HG03196 (cell line): ENCODE measurements at regions not wholly inside any gene's neighbourhood (a gene's known extent, or its start where the extent isn't known, plus 50 kb on each side); places are given as distances from the start of the nearest gene placed in this dataset.
A peak's percentile ranks its signal among the peaks of the same experiment; 100 is the strongest.
"Not testable (repeated sequence)": the region's sequence is repeated elsewhere in the genome, so short reads cannot be mapped to it uniquely, and the experiment has no call there.

Experiments
- ATAC-seq: cut with Tn5 transposase; IDR thresholded peaks from one replicate; pipeline ENCODE4 v1.9.1; 2021; ENCODE audit not compliant: unreplicated experiment

DNA sequence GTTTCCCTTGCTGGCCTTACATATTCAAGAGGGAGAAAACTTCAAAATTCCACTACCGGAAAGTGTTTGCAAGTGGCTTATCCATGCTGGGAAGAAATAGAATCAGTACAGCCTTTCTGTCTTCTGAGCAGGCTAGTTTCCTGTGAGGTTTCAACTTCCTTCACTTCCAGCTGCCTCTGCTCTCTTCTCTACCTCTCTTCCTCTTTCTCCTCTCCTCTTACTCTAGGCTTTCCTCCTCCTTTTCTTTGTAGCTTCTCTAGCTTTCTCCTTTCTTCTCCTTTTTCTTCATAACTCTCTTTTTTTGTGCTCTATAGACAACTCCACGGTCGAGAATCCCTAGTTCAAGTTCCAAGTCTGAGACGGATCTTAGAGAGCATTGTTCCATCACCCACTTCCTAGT lies 421.8 kb downstream of the ETS1 start:
- ATAC-seq: no peak

DNA sequence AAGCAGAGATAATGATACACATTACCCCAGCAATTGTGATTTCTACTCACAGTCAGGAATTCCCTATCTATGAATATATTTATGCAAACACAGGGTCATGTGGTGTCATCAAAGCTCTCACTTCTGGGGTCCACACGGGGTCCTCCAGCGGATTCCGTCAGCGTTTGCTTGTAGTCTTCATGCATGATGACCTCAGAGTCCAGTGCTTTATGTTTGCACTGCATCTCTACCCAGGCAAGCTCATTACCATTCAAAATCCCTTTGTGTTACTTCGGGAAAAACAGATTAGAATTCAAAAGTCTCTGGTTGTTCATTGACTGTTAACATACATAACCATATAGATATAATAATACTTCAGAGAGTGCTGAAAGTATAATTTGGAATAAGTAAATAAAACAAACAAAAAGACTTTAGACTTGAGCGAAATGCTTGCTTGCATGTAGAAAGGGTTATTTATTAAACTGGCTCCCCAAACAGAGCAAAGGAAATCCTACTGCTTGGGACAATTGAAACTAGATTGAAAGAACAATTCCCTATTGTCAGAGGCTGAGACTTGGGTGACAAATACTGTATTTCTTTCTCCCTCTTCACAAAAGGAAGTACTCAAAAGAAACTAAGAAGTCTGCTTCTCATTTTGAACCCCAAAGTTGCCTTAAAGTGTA lies 423.1 kb downstream of the ETS1 start:
- no peak for ATAC-seq

DNA sequence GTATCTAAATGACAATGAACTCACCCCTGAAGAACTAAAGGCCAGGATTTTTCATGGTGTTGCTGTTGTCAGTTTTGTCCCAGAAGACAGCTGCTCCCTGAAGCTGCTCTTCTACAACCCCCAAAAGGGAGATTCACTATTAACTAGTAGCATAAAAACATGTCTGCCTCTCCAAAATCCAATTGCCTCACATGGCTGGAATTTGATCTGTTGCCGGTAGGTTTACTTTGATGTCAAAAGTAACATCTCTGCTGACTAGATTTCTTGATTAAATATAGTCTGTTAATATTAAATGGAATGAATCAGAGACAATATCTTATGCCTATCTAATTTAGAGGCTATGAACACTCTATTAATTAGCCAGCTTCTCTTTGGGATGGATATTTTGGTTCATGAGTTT lies 425.4 kb downstream of the ETS1 start:
- no peak for ATAC-seq

DNA sequence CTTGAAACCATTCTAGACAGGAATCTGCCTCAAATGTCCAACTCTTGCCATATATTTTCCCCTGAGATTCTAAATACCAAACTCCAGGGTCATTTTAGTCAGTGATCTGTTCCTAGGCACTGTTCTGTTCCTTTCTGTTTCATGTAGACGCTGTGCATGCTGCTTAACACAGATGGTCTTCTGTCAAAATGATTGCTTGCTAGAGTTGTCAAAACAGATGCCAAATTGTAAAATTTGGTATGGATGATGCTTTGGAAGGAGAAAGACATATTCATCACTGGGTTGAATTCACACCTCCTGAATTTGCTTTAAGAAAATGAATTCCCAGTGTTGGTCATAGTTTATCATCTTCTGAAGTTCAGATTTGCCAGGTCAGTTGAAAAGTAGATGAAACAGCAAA lies 425.9 kb downstream of the ETS1 start:
- ATAC-seq: no peak

DNA sequence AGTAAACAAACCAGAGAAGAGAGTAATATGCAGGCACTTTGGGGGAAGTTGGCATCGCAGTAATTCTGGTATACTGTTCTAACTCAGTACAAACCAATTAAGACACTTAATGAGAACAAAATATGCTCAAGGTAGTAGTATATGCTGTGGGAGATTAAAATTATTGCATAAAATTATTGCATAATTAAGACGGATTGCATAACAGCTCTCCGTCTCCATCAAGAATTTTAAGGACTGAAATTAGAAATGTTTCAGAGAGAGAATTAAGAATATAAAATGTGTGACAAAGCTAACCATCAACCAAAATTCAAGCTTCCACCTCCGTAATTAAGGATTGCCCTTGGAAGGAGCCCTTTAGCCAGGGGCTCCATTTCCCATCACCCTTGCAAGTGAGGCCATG lies 428.5 kb downstream of the ETS1 start:
- ATAC-seq: no peak

DNA sequence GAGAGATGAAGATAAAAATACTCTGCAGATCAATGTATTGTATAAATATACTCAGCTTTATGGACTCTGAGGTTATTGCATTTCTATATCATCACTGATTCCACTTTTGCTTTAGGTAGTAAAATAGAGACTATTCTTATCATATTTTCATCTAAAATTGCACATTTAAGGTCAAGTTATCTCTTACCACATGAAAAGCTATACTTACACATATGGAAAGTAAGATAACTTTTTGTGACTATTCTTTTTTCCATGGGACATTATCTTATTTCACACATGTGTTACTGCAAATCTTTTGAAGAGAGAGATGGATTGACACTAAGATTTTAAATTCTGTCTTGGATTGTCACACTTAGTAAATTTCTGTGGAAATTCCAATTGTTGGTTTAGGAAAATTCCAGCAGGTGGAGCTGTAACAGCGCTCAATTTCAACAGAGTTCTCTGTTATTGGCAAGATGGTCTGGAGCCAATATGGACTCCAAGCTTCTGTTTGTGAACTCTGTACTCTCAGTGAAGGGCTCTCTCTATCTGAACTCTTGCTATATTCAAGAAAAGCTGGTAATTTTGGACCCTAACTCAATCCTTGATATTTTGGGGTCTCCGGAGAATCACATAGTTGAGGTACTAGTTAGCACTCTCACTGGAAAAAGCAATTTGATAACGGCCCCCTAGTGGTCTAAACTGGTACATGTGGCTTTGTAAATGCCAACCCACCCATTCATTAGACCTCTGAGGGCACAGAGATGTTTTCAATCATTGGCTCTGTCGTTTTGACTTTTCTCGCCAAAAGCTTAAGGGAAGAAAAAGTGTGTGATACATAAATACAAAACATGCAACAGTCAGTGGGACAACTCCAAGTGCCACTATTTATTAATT lies 429.7 kb downstream of the ETS1 start:
- ATAC-seq: peak; percentile 89

DNA sequence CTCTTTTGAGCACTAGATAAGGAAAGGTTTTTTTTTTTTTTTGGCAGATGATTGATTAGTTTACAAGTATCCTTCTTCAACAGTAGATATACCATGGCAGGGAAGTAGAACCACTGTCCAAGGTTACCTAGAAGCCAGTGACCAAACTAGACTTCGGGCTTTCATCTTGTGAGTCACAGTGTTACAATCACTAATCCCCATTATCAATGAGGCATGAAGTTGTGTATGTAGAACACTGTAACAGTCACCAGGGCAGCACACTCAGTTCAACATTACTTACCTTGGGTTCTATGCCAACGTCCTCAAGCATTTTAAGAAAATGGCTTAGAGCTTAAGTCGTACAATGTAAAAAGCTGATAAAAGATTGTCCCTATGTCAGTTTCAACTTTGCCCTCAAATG lies 430.9 kb downstream of the ETS1 start:
- ATAC-seq: no peak

DNA sequence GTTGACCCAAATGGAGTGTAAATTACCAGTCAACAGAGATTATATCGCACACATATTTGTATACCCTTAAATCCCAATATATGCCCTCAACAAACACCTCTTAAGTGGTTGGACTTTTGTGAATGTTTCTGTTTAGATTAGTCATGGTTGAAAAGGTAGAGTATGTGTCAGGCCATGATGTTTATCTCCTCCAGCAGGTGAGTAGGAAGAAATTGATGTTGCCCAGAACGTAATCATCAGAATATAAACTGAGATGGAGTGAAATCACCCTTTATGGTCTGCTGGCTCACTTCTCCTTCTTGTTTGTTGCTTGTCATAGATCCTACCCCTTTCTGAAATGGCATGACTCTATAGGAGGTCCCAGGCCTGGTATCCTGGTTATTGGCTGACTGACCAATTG lies 431.8 kb downstream of the ETS1 start:
- ATAC-seq: no peak

DNA sequence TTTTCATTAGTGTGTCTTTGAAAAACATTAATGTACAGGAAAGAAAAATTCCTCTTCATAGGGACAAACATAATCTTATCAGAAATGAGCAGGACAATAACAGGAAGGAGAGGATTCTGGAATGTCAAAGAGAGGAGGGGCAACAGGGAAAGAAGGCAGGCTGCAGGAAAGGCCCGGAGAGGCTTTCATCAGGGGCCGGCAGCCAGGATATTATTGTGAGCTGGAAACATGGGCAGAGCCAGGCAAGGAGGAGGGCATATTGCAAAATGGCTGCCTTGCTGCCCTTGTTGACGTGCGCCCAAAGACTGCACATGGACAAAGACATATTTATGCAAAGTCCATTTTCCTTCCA lies 433.7 kb downstream of the ETS1 start:
- no peak for ATAC-seq

DNA sequence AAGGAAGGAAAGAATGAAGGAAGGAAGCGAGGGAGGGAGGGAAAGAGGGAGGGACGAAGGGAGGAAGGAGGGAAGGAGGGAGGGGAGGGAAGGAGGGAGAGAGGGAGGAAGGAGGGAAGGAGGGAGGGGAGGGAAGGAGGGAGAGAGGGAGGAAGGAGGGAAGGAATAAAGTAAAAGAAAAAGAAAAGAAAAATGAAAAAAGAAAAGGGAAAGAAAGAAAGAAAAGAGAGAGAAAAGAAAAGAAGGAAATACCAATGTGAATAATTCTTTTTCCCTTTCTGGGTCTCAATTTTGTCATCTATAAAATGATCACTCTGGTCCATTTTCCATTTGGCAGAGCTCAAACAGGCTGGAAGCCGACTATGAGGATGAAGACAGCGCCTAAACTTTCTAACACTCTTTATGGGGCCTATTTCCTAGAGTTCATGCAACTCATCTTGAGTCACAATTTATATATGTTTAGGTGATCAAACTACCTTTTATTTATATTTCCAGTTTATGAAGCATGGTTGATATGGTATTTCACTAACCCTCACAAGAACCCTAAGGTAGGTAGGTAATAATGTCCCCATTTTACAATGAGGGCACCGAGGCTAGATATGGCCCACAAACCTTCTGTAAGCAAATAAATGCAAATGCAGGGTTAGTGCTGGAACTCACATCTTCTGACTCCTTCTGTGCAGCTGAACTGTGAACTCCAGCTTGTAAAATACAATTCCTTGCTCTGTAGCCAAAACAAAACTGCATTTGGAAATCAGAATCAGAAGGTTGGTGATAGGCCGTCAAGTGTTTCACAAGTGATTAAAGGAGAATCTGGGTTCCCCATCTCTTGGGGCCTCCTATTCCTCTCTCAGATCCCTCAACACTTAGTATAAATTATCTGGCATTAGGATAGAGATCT lies 434.3 kb downstream of the ETS1 start:
- no peak for ATAC-seq

DNA sequence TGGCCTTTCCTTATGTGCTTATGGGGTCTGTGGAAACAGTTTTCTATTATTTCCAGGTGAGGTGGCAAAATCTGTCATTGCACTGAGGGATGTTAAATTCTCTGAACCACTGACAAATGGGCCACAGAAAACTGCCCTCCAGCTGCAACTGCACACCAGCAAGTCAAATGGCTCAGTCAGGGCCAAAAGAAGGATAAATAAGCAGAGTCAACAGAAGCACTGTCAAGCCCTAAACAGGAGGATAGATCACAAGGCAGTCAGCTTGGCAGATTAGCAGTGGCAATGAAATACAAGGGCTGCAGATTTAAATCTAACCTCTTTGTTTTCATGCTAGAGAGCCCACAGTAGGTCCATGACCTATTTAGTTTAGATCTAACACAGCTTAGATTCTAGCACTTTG lies 435.6 kb downstream of the ETS1 start:
- ATAC-seq: no peak

DNA sequence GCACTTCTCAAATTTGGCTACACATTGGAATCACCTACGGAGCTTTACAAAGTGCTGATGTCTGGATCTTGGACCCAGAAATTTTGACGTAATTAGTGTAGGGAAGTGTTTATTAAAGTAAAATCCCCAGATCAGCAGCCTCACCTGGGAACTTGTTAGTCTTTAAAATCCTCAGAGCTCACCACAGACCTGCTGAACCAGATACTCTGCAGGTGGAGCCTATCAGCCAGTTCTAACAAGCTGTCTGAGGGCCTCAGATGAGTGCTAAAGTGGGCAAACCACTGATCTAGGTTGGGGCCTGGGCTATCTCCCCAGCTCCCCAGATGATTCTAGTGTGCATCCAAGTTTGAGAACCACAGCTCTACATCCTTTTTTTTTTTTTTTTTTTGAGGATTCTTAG lies 436.0 kb downstream of the ETS1 start:
- no peak for ATAC-seq

DNA sequence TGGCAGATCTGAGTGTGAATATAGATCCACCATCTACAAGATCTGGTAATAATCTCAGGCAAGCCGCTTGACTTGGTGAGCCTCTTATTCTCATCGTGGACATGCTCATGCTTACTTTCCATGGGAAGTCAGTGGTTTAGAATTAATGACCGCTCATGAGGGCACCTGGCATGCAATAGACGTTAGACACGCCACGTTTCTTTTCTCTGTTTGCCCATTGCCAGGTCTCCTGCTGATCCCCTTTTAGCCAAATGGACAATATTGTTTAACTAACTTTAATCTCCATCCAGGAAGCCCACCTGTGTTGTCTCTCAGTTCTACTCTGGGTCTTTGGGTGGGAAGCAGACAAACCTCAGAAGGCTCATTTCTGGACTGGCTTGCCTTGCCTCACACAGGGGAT lies 439.1 kb downstream of the ETS1 start:
- ATAC-seq: no peak

DNA sequence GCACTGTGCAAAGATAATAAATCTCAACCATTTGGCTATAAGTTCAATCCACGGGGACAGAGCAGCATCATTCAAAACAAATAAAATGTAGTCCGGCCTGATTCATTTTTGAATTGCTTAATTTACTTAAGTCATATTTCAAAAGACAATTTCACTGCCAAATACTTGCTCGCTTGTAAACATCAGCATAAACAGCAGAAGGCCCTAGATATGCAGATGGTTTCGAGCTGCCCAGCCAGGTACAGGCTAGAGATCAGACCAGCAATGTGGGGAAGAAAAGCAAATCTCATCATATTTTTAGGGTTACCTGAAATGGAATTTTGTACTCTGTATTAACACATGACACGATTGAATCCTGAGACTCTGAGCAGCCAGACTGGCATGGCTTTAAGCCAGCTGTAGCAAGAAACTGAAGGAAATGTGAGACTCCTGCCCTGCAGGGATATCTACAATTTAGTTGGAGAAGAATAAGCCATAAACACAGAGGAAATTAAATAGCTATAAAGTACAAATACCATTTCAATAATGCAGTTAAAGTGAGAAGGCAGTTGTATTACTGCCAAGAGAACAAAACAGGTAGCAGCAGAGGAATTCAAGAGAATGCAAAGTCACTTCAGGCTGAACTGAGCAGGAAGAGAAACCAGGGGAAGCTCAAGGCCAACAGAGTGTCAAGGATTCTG lies 440.3 kb downstream of the ETS1 start:
- ATAC-seq: no peak

DNA sequence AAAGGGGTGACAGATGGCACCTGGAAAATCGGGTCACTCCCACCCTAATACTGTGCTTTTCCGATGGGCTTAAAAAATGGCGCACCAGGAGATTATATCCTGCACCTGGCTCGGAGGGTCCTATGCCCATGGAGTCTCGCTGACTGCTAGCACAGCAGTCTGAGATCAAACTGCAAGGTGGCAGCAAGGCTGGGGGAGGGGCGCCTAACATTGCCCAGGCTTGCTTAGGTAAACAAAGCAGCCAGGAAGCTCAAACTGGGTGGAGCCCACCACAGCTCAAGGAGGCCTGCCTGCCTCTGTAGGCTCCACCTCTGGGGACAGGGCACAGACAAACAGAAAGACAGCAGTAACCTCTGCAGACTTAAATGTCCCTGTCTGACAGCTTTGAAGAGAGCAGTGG lies 447.1 kb downstream of the ETS1 start:
- ATAC-seq: not testable (repeated sequence)

DNA sequence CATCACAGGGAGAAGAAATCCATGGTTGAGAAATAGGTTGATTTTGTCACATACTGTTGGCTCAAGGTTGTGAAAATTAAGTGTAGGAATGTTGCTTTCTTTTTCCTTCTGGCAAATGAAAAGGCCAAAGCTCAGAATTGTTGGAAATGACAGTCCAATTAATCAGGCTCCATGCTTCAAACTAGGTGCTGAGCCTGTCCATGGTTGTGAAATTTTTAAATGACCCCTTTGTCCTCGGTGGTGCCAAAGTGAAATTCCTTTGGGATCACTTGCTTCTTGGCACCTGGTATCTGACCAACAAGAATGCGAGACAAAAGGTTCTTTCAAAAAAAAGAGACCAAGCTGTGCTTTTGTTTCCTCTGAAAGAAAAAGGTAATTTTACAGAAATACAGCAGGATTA lies 451.9 kb downstream of the ETS1 start:
- no peak for ATAC-seq

DNA sequence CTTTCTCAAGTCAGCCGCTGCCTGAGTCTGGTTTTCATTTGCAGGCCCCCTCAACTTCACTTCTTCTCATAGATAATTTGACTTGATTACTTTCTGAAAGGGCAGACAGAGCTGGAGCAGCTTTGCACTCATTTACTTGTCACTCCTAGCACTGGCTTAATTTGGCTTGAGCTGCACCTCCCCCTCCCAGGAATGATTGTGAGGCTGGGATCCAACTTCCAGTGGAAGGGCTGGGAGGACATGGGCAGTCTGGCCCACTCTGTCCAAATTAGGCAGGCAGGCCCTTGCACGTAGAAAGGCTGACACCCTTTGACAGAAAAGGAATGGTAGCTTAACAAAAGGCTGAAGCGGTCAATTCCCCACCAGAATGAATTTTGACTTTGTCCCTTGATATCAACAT lies 453.9 kb downstream of the ETS1 start:
- ATAC-seq: no peak

DNA sequence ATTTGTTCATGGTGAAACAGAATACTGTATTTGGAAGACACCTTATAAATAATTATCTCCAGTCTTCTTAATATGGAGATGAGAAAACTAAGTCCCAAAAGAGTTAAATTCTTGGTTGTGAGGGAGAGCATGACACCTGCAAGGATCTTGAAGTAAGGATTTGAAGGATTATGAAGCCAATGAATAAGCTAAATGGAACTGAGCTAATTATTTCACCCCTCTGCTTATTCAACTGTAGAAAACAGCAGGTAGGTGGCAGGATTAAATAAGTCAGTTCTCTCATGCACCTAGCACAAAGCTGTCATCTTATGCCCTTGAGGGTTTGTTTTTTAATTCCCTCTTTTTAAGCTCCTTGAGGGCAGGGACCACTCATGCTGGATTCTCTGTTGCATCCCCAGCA lies 457.3 kb downstream of the ETS1 start:
- ATAC-seq: no peak

DNA sequence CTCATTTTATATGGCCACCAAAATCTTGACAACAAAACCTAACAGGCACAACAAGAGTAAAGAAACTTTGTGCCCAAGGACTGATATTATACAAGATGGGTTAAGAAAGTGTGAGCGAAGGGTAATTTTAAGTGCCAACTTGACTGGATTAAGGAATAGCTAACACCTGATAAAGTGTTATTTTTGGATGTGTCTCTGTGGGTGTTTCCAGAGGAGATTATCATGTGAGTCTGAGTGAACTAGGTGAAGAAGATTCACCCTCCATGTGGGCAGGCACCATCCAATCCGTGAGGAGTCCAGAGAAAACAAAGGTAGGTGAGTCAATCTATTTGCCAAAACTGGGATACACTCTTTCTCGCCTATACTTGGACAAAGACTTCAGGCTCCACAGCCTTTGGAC lies 461.6 kb downstream of the ETS1 start:
- no peak for ATAC-seq

DNA sequence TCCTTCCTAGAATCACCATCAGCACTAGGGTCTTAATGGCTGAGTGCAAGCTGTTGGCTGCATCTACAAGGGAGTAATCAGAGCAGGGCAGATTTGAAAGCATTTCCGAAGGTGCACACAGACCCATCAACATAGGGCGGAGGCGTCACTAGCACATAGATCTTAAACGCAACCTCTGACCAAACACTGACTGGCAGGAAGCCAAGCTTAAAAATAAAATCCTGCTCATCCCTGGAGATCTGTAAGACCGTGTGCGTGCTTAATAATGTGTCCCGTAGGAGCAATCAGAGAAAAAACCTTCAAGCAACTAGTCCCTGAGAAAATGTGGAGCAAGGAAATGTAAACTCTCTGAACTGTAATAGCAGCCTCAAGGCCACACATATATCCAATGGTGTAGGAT lies 470.5 kb downstream of the ETS1 start:
- ATAC-seq: no peak

DNA sequence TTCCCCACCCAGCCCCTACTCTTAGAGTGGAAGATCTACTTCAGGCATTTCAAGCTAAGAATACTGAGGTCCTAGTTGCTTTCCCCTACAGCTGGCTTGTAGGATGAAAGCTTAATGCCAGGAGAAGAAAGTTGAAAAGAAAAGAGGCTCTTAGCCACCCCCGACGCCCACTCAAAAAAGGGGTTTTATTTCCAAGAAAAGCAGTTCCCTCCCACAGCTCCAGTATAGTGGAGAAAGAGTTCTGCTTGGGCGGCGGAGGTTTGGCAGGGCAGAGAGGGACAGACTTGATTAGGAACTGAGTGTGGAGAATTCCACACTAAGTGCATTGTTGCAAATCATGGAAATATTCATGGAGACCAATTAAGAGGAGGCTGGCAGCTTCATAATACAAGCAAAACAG lies 470.9 kb downstream of the ETS1 start:
- no peak for ATAC-seq
